ENCODE measurements at regions not wholly inside any gene's neighbourhood (a gene's known extent, or its start where the extent isn't known, plus 50 kb on each side); places are given as distances from the start of the nearest gene placed in this dataset.

- TF ChIP-seq CTCF (IDR thresholded peaks at IDR 0.05) (no peak), EP300 (IDR thresholded peaks at IDR 0.05) (no peak), CHD2 (IDR thresholded peaks at IDR 0.05; ENCODE audit: low read length, partially characterized antibody) (no peak), REST (IDR thresholded peaks at IDR 0.05) (no peak), ELK1 (IDR thresholded peaks at IDR 0.05; ENCODE audit: low read depth, low read length) (no peak), RCOR1 (IDR thresholded peaks at IDR 0.05; ENCODE audit: low read depth, low read length) (no peak), MAFK (IDR thresholded peaks at IDR 0.05; ENCODE audit: partially characterized antibody) (no peak), POLR2A (IDR thresholded peaks at IDR 0.05; ENCODE audit: low read length) (no peak), MYC (IDR thresholded peaks at IDR 0.05; ENCODE audit: borderline replicate concordance, low read length) (no peak), SREBF2 (IDR thresholded peaks at IDR 0.05) (no peak)
These were observed 326.5 kb upstream of the ESRRG start for GRCh38 chr1:217049721-217050120.

Measured in A549 (cell line).